Vagina (tissue), 2 donors: ENCODE measurements at regions not wholly inside any gene's neighbourhood (a gene's known extent, or its start where the extent isn't known, plus 50 kb on each side); places are given as distances from the start of the nearest gene placed in this dataset.

ENCODE experiments used
- DNase-seq, 2 donors: peaks; one replicate each; pipeline ENCODE4 v3.0.0-alpha.2; 2017; ENCODE audit errors: extremely low spot score in 2 of 2
- H3K27ac ChIP-seq: fragments of 200-600 bp; sonication (generic); one replicate; pipeline ENCODE4 v1.5.1; 2019
- H3K27me3 ChIP-seq: fragments of 200-600 bp; sonication (generic); one replicate; pipeline ENCODE4 v1.5.1; 2019
- H3K36me3 ChIP-seq, 2 donors: fragments of 200-600 bp; sonication (generic); one replicate each; pipeline ENCODE4 v1.5.1; 2017 to 2019
- H3K4me1 ChIP-seq: fragments of 200-600 bp; sonication (generic); one replicate; pipeline ENCODE4 v1.5.1; 2019
- H3K4me3 ChIP-seq, 2 donors: fragments of 200-600 bp; sonication (generic); 1 replicate in 1 of 2; 2 replicates in 1 of 2; pipeline ENCODE4 v1.5.1; 2016 to 2019
- H3K9me3 ChIP-seq: fragments of 200-600 bp; sonication (generic); one replicate; pipeline ENCODE4 v1.5.1; 2019
- POLR2A ChIP-seq, 2 donors: fragments of 450-650 bp; IDR thresholded peaks; one replicate each; pipeline ENCODE4 v1.6.1; 2017; ENCODE audit warnings: antibody characterized with exemption in 2 of 2, mild to moderate bottlenecking in 2 of 2, moderate library complexity in 2 of 2
- POLR2AphosphoS5 ChIP-seq, 2 donors: sonication (generic); formaldehyde crosslinking; IDR thresholded peaks; one replicate each; pipeline ENCODE4 v1.9.0; 2017; ENCODE audit warnings: antibody characterized with exemption in 2 of 2, mild to moderate bottlenecking in 2 of 2, low read depth in 1 of 2; ENCODE audit not compliant: insufficient read depth in 1 of 2
- intact Hi-C: fragments of 100-400 bp; cut with DNase I; formaldehyde crosslinking; loops from one replicate; pipeline ENCODE4 v1.15.1; 2023
- TF ChIP-seq, protein P1 (sequence below), 3 experiments: fragments of 450-650 bp in 2 of 3; fragments of 200-600 bp in 1 of 3; sonication (generic) in 1 of 3; IDR thresholded peaks; one replicate each; pipeline ENCODE4 v1.5.1; 2017 to 2019; ENCODE audit warnings: antibody characterized with exemption in 3 of 3, mild to moderate bottlenecking in 2 of 3, moderate library complexity in 2 of 3

DNA sequence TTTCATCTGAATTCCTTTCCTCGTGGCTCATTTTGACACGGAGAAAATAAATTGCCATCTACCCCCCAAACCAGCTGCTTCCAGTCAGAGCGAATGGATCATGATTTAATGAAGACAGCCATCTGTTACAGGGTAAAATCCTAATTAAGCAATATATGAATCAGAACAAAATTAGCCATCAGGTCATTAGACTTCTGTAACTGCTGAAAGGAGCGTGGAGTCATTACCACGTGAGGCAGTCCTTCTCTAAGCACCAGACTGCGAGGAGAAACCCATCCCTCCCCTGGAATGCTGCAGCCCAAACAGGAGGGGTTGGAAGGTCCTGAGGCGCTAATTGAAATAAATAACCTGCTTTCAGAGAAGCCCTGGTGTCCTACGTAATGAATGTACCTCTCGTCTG is 51.1 kb upstream of the TCL1A start:
- H3K9me3 ChIP-seq, result no peaks in the 10 kb centered on the region
- H3K36me3 ChIP-seq, result no peaks in the 10 kb centered on the region
- TF ChIP-seq POLR2A (IDR thresholded peaks at IDR 0.05) (no peak), POLR2AphosphoS5 (IDR thresholded peaks at IDR 0.05; ENCODE audit: insufficient read depth in 1 of 2, low read depth in 1 of 2) (no peak)
- TF ChIP-seq, protein P1, sequence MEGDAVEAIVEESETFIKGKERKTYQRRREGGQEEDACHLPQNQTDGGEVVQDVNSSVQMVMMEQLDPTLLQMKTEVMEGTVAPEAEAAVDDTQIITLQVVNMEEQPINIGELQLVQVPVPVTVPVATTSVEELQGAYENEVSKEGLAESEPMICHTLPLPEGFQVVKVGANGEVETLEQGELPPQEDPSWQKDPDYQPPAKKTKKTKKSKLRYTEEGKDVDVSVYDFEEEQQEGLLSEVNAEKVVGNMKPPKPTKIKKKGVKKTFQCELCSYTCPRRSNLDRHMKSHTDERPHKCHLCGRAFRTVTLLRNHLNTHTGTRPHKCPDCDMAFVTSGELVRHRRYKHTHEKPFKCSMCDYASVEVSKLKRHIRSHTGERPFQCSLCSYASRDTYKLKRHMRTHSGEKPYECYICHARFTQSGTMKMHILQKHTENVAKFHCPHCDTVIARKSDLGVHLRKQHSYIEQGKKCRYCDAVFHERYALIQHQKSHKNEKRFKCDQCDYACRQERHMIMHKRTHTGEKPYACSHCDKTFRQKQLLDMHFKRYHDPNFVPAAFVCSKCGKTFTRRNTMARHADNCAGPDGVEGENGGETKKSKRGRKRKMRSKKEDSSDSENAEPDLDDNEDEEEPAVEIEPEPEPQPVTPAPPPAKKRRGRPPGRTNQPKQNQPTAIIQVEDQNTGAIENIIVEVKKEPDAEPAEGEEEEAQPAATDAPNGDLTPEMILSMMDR (IDR thresholded peaks at IDR 0.05), result no peak
- H3K4me1 ChIP-seq, result no peaks in the 10 kb centered on the region
- no peaks in the 10 kb centered on the region for H3K27me3 ChIP-seq
- no peak for DNase-seq
- intact Hi-C loops, result no loop called here
- H3K4me3 ChIP-seq, result no peak overlapping the region
- no peak overlapping the region for H3K27ac ChIP-seq

DNA sequence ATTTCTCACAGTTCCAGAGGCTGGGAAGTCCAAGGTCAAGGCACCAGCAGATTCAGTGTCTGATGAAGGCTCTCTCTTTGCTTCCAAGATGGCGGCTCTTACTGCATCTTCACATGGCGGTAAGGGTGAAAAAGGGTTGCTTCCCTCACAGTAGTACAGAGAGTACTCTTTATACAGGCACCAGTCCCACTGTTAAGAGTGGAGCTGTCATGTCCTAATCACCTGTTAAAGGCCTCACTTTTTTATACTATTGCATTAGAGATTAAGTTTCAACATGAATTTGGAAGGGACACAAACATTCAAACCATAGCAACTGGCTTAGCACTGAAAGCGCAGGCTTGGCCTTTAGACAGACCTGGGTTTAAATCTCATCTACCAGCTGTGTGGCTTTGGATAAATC is 50.0 kb upstream of the TCL1A start:
- Histone ChIP-seq H3K27ac (no peak overlapping the region), H3K4me3 (no peak overlapping the region), H3K36me3 (no peaks in the 10 kb centered on the region), H3K4me1 (no peaks in the 10 kb centered on the region), H3K9me3 (no peaks in the 10 kb centered on the region), H3K27me3 (no peaks in the 10 kb centered on the region)
- no peak for DNase-seq
- TF ChIP-seq POLR2AphosphoS5 (IDR thresholded peaks at IDR 0.05; ENCODE audit: insufficient read depth in 1 of 2, low read depth in 1 of 2) (no peak), POLR2A (IDR thresholded peaks at IDR 0.05) (no peak)
- TF ChIP-seq, protein P1 (IDR thresholded peaks at IDR 0.05), result no peak
- intact Hi-C loops, result no loop called here
